Ishikawa (cell line): ENCODE measurements at regions not wholly inside any gene's neighbourhood (a gene's known extent, or its start where the extent isn't known, plus 50 kb on each side); places are given as distances from the start of the nearest gene placed in this dataset.

ENCODE experiments used
- CEBPB ChIP-seq: IDR thresholded peaks from 2 replicates; pipeline ENCODE4 v1.6.1; 2012
- CREB1 ChIP-seq: IDR thresholded peaks from 2 replicates; pipeline ENCODE4 v1.6.1; 2012; ENCODE audit warnings: low read depth
- EGR1 ChIP-seq: IDR thresholded peaks from 2 replicates; pipeline ENCODE4 v1.6.1; 2012
- EP300 ChIP-seq: IDR thresholded peaks from 2 replicates; pipeline ENCODE4 v1.6.1; 2012; ENCODE audit warnings: borderline replicate concordance
- FOXM1 ChIP-seq: IDR thresholded peaks from 2 replicates; pipeline ENCODE4 v1.6.1; 2012; ENCODE audit warnings: low read depth, borderline replicate concordance
- NFIC ChIP-seq: IDR thresholded peaks from 2 replicates; pipeline ENCODE4 v1.6.1; 2012
- RAD21 ChIP-seq: IDR thresholded peaks from 2 replicates; pipeline ENCODE4 v1.6.1; 2012; ENCODE audit warnings: low read depth
- TAF1 ChIP-seq: IDR thresholded peaks from 2 replicates; pipeline ENCODE4 v1.6.1; 2012; ENCODE audit warnings: low read depth, mild to moderate bottlenecking
- TCF12 ChIP-seq: IDR thresholded peaks from 2 replicates; pipeline ENCODE4 v1.6.1; 2012; ENCODE audit warnings: low read depth
- TEAD4 ChIP-seq: IDR thresholded peaks from 2 replicates; pipeline ENCODE4 v1.6.1; 2012
- YY1 ChIP-seq: IDR thresholded peaks from 2 replicates; pipeline ENCODE4 v1.6.1; 2012; ENCODE audit warnings: low read depth
- ZBTB7A ChIP-seq: IDR thresholded peaks from 2 replicates; pipeline ENCODE4 v1.6.1; 2012; ENCODE audit warnings: low read depth
- TF ChIP-seq, protein P1 (sequence below): IDR thresholded peaks from 2 replicates; pipeline ENCODE4 v1.6.1; 2012
- TF ChIP-seq, protein P2 (sequence below): IDR thresholded peaks from 2 replicates; pipeline ENCODE4 v1.6.1; 2012
- TF ChIP-seq, protein P3 (sequence below): IDR thresholded peaks from 2 replicates; pipeline ENCODE4 v1.6.1; 2012; ENCODE audit warnings: low read depth, mild to moderate bottlenecking

DNA sequence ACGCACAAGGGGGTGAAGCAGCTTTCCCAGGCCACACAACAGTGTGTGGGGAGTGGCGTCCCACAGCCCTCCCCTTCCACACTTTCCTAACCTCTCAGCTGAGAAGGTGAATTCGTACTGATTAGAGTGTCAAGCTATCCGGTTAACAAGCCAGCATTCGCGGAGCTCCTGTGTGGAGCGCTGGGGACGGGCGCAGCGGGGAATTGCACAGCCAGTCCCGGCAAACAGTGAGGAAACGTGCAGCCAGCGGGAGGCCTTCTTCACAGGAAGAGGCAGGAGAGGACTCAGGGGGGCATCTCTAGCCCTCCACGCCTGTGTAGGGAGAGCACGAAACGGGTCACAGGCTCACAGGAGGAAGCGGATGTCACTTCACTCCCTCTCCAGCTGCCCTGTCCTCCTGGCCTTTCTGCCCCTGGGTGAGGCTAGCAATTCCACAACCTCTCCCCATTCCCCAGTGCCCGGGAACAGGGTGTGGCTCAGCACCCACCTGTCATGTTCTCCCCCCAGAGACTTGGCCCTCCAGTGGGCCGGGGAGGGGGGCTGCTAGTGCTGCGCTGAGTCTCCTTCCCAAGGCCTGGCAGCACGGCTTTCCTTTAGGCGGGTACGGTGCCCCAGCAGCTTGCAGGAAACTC is 117.3 kb downstream of the CPZ start:
- TF ChIP-seq NFIC (no peak), TCF12 (no peak), TAF1 (no peak), YY1 (no peak), FOXM1 (no peak), EGR1 (no peak), RAD21 (no peak), CEBPB (no peak), TEAD4 (no peak), ZBTB7A (no peak), EP300 (no peak), CREB1 (no peak)
- TF ChIP-seq, protein P1, sequence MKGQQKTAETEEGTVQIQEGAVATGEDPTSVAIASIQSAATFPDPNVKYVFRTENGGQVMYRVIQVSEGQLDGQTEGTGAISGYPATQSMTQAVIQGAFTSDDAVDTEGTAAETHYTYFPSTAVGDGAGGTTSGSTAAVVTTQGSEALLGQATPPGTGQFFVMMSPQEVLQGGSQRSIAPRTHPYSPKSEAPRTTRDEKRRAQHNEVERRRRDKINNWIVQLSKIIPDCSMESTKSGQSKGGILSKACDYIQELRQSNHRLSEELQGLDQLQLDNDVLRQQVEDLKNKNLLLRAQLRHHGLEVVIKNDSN = no peak
- TF ChIP-seq, protein P2, sequence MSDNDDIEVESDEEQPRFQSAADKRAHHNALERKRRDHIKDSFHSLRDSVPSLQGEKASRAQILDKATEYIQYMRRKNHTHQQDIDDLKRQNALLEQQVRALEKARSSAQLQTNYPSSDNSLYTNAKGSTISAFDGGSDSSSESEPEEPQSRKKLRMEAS = no peak
- TF ChIP-seq, protein P3, sequence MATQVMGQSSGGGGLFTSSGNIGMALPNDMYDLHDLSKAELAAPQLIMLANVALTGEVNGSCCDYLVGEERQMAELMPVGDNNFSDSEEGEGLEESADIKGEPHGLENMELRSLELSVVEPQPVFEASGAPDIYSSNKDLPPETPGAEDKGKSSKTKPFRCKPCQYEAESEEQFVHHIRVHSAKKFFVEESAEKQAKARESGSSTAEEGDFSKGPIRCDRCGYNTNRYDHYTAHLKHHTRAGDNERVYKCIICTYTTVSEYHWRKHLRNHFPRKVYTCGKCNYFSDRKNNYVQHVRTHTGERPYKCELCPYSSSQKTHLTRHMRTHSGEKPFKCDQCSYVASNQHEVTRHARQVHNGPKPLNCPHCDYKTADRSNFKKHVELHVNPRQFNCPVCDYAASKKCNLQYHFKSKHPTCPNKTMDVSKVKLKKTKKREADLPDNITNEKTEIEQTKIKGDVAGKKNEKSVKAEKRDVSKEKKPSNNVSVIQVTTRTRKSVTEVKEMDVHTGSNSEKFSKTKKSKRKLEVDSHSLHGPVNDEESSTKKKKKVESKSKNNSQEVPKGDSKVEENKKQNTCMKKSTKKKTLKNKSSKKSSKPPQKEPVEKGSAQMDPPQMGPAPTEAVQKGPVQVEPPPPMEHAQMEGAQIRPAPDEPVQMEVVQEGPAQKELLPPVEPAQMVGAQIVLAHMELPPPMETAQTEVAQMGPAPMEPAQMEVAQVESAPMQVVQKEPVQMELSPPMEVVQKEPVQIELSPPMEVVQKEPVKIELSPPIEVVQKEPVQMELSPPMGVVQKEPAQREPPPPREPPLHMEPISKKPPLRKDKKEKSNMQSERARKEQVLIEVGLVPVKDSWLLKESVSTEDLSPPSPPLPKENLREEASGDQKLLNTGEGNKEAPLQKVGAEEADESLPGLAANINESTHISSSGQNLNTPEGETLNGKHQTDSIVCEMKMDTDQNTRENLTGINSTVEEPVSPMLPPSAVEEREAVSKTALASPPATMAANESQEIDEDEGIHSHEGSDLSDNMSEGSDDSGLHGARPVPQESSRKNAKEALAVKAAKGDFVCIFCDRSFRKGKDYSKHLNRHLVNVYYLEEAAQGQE = no peak

DNA sequence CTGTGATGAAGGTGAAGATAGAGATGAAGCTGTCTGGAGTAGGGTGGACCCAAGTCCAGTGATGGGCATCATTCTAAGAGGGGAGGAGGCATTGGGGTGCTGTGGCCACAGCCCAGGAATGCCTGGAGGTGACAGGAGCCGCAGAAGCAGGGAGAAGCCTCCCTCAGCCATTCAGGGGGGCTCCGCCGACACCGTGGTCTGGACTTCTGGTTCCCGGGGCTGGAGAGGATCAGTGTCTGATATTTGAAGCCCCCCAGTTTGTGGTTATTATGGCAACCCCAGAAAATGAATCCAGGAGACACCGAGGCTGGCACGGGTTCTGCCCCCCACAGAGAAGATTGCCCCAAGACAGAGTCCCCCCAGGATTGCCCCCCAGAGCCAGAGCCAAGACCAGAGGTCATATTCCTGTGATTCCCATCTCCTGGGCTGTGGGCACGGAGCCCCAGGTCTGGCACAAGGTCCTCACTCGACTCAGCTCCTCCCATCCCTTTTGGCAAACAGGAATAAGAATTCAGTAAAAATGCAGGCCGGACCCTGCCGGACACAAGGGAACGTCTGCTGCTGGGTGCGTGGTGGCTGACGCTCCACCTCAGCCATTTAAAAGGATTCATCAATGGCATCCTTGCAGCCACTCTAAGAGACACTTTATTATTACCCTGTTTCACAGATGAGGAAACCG is 116.6 kb downstream of the CPZ start:
- TF ChIP-seq EGR1 = no peak
- no peak for TF ChIP-seq ZBTB7A
- TF ChIP-seq CEBPB = no peak
- no peak for TF ChIP-seq RAD21
- no peak for TF ChIP-seq CREB1
- TF ChIP-seq, protein P1 = no peak
- no peak for TF ChIP-seq TCF12
- no peak for TF ChIP-seq EP300

DNA sequence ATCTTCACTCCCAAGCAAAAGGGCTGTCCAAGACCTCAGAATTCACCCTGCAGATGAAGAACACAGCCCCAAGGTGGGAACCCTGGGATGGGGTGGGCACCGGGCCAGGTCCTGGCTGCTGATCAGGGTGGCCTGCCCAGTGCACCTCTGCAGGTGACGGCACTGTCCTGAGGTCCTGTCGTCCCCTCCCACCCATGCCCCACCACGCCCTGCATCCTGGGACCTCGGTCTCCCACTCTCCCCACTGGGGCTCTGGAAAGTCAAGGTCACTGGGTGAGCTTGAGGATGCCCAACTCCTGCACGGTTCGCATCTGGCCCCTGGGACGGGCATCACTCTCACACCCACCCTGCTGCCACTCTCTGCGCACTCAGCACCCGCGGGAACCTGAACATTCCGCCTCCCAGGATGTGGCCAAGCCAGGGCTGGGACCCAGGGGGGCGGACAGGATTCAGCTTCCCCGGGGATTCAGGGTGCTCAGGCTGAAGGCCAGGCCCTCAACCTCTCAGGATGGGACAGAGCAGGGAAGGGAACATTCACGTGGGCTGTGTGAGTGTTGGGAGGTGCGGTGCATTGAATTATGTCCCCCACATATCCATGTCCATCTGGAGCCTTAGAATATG is 115.9 kb downstream of the CPZ start:
- no peak for TF ChIP-seq EP300
- no peak for TF ChIP-seq CEBPB
- TF ChIP-seq FOXM1 = no peak
- no peak for TF ChIP-seq ZBTB7A
- TF ChIP-seq EGR1 = no peak
- TF ChIP-seq CREB1 = no peak
- TF ChIP-seq TAF1 = no peak
- TF ChIP-seq, protein P3 = no peak
- no peak for TF ChIP-seq YY1
- TF ChIP-seq, protein P2 = no peak
- no peak for TF ChIP-seq TCF12

DNA sequence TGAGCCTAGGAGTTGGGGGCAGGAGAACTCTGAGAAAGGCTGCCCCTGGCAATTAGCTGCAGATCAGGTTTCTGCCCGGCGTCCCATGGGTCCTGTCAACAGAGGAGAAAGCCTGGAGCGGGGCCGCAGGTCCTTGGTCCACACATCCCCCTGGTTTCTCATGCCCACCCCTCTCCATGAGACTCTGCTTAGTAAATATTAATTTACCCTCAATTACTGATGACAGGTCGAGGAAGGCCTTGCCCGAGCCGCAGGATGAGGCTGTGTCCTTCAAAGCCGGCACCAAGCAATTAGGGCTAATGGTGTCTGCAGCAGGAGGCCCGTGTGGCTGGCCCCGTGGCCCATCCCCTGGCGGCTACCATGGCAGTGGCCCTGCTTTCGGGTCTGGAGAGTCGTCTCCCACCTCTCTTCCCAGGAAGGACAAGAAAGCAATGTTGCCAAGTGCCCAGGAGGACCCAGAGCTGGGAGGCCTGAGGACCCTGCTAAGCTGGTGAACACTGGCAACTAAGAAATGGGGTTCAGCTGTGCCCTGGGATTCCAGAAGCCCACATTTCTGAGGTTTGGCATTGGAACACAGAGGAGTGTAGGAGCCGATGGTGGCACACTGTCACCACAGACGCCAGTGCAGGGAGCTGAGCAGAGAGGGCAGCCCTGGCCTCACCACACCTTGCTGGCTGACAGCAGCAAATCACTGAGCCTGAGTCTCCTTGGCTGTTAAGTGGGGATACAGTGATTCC is 114.6 kb downstream of the CPZ start:
- TF ChIP-seq TAF1 (no peak), RAD21 (no peak), CEBPB (no peak), CREB1 (no peak), FOXM1 (no peak), EP300 (no peak), YY1 (no peak), TEAD4 (no peak), ZBTB7A (no peak), NFIC (no peak), TCF12 (no peak), EGR1 (no peak)
- TF ChIP-seq, protein P1 = no peak
- TF ChIP-seq, protein P3 = no peak
- TF ChIP-seq, protein P2 = no peak
